AG04450 (cell line): ENCODE measurements at regions not wholly inside any gene's neighbourhood (a gene's known extent, or its start where the extent isn't known, plus 50 kb on each side); places are given as distances from the start of the nearest gene placed in this dataset.

ENCODE experiments used
- CTCF ChIA-PET: fragments of 300-600, 350-600 bp; formaldehyde crosslinking; extraction: SDS; loops from one replicate; lab custom pipeline; 2022; ENCODE audit warnings: antibody characterized with exemption, inconsistent platforms; lab: Charles Lee
- POLR2A ChIA-PET: fragments of 350-600 bp; formaldehyde crosslinking; extraction: SDS; loops from one replicate; lab custom pipeline; 2021; ENCODE audit warnings: antibody characterized with exemption, inconsistent platforms; lab: Yijun Ruan, JAX
- DNase-seq: peaks from one replicate; pipeline ENCODE4 v3.0.0-alpha.2; 2011; ENCODE audit warnings: low read depth, low spot score
- H3K27ac ChIP-seq: one replicate; pipeline ENCODE4 v1.5.1; 2012; ENCODE audit warnings: low read depth, low read length, control low read depth
- H3K27me3 ChIP-seq: one replicate; pipeline ENCODE4 v1.6.0; 2012; ENCODE audit warnings: low read length; ENCODE audit not compliant: control insufficient read depth, insufficient read depth
- H3K4me3 ChIP-seq: 2 replicates; pipeline ENCODE4 v1.5.1; 2011; ENCODE audit warnings: mild to moderate bottlenecking, low read depth, low read length, control low read depth
- H3K9me3 ChIP-seq: 2 replicates; pipeline ENCODE4 v1.5.1; 2012; ENCODE audit warnings: low read length; ENCODE audit not compliant: control insufficient read depth, insufficient read depth
- CTCF ChIP-seq: IDR thresholded peaks from 2 replicates; pipeline ENCODE4 v1.5.1; 2011; ENCODE audit warnings: low read depth, low read length, control low read depth, inconsistent platforms

DNA sequence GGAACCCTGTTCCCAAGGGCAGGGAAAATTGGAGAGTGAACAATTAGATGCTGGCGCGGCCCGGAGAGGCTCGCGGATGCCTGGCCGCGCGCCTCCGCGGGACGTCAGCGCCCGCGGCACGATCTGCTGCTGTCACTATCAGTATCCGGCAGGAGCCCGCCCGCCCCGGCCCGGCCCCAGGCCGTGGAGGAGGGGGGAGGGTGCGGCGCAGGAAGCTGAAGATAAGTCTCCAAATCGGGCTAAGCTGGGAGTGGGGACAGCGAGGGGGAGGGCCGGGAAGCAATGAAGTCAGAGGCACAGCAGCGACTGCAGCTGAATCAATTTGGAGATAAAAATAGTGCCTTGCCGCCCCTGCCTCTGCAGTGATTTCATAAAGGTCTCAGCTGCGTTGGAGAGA, 441.5 kb upstream of the KLF12 start:
- H3K27me3 ChIP-seq, result peaks cover 4% of the 10 kb centered on the region
- no peaks in the 10 kb centered on the region for H3K9me3 ChIP-seq
- no peak for DNase-seq
- H3K4me3 ChIP-seq, result peak overlapping the region; percentile 61
- ChIA-PET CTCF (no interaction called here), POLR2A (no interaction called here)
- H3K27ac ChIP-seq, result no peak overlapping the region
- no peak for TF ChIP-seq CTCF

DNA sequence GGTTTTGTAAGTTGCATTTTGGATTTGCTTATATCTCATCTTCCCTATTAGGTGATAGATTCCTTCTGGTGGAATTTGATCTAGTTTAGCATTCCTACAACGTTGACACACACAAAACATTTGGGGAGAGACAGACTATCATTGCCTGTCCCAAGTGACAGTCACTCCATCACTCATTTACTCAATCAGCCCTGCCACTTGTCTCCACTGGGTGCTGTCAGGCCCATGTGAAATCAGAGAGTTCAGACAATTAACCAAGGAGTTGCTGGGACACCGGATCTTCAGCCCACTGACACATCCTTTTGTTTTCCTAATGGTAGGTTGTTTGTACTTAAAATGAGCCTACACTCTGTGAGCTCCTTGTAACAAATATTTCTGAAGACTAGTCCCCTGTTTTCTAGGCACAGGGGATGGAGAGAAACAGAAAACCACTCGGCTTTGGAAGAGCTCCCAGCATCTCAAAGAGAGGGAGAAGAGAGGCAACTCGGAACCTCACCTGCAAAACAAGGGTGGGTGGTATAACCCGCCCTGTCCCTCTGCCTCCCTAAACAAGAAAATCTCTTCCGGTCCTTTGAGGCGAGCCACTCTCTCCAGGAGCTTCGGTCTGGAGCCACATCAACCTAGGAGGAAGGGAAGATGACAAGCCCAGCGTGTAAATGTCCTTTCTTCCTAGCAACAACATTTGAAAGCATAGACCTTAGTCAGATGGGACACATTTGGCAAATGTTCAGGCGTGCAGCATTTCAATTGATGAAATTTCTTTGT, 440.9 kb upstream of the KLF12 start:
- ChIA-PET POLR2A (no interaction called here), CTCF (interaction anchor here (0.6 kb wide), 1 partner anchor 66 kb away, joined by 3 read pairs; no protein-coding TSS in a partner anchor)
- Histone ChIP-seq H3K4me3 (peak overlapping the region; percentile 61), H3K27me3 (peaks cover 4% of the 10 kb centered on the region), H3K27ac (no peak overlapping the region), H3K9me3 (no peaks in the 10 kb centered on the region)
- DNase-seq, result no peak
- TF ChIP-seq CTCF, result no peak

- CTCF ChIA-PET, result no interaction called here
- DNase-seq, result no peak
- no peak overlapping the region for H3K27ac ChIP-seq
Measured at GRCh38 chr13:74573654-74574053, 439.4 kb upstream of the KLF12 start.

DNA sequence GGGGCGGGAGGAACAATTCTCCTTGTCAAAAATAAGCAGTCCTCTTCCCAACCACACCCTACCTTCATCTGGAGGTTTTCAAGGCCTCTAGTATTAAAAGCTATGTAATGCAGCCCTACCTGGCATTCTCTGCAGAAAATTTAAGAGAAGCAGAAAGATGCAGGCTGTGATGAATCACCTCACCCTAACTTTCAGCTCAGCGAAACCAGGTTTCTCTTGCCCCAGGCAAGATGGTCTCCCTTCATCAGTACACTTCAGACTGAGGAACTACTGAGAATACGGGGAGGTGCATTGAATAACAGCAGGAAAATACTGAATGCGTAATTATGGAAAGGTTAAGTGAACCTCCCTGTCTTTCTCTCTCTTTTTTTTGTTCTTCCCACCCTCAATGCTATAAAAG, 437.6 kb upstream of the KLF12 start:
- H3K9me3 ChIP-seq, result no peaks in the 10 kb centered on the region
- ChIA-PET POLR2A (no interaction called here), CTCF (no interaction called here)
- H3K27me3 ChIP-seq, result peaks cover 4% of the 10 kb centered on the region
- no peak overlapping the region for H3K4me3 ChIP-seq
- DNase-seq, result no peak
- TF ChIP-seq CTCF, result no peak
- no peak overlapping the region for H3K27ac ChIP-seq

More at GRCh38 chr13:74573654-74574053, 439.4 kb upstream of the KLF12 start:
- POLR2A ChIA-PET, result no interaction called here
- Histone ChIP-seq H3K9me3 (no peaks in the 10 kb centered on the region), H3K27me3 (peaks cover 4% of the 10 kb centered on the region), H3K4me3 (no peak overlapping the region)
- 0 out of 2 replicates have a peak, but pooled peaks have one; percentile 28 for TF ChIP-seq CTCF

GRCh38 chr13:74570834-74571233, 436.6 kb upstream of the KLF12 start:
- POLR2A ChIA-PET, result no interaction called here
- Histone ChIP-seq H3K27ac (no peak overlapping the region), H3K9me3 (no peaks in the 10 kb centered on the region), H3K27me3 (no peaks in the 10 kb centered on the region), H3K4me3 (no peak overlapping the region)
- no peak for TF ChIP-seq CTCF
- DNase-seq, result peak; percentile 10
- CTCF ChIA-PET, result no interaction called here
